IPS-NIHi11 (cell line): ENCODE measurements at regions not wholly inside any gene's neighbourhood (a gene's known extent, or its start where the extent isn't known, plus 50 kb on each side); places are given as distances from the start of the nearest gene placed in this dataset.

Experiments used
- DNase-seq: peaks from one replicate; pipeline ENCODE4 v3.0.0; 2012; ENCODE audit warnings: mixed read lengths, low spot score

GRCh38 chr10:3691482-3691881 is 93.5 kb downstream of the KLF6 start:
- no peak for DNase-seq

- no peak for DNase-seq
These were observed 95.0 kb downstream of the KLF6 start for GRCh38 chr10:3689871-3690510.

- no peak for DNase-seq
These were observed 97.4 kb downstream of the KLF6 start for GRCh38 chr10:3687510-3688081.

- no peak for DNase-seq
These were observed 99.6 kb downstream of the KLF6 start for GRCh38 chr10:3685384-3685783.

- DNase-seq, result no peak
These were observed 100.1 kb downstream of the KLF6 start for GRCh38 chr10:3684891-3685290.

GRCh38 chr10:3683560-3683959 is 101.4 kb downstream of the KLF6 start:
- DNase-seq, result no peak

- no peak for DNase-seq
These were observed 102.3 kb downstream of the KLF6 start for GRCh38 chr10:3682745-3683144.

GRCh38 chr10:3681642-3682554 is 103.1 kb downstream of the KLF6 start:
- no peak for DNase-seq

- no peak for DNase-seq
These were observed 104.9 kb downstream of the KLF6 start for GRCh38 chr10:3679950-3680629.

- no peak for DNase-seq
These were observed 106.3 kb downstream of the KLF6 start for GRCh38 chr10:3678629-3679227.

GRCh38 chr10:3676564-3676963 is 108.4 kb downstream of the KLF6 start:
- no peak for DNase-seq

- no peak for DNase-seq
These were observed 112.8 kb downstream of the KLF6 start for GRCh38 chr10:3672220-3672619.

GRCh38 chr10:3671386-3671955 is 113.5 kb downstream of the KLF6 start:
- peak; percentile 20 for DNase-seq

GRCh38 chr10:3668966-3669330 is 116.1 kb downstream of the KLF6 start:
- no peak for DNase-seq

- peak; percentile 77 for DNase-seq
These were observed 116.6 kb downstream of the KLF6 start for GRCh38 chr10:3668276-3668965.

- no peak for DNase-seq
These were observed 118.3 kb downstream of the KLF6 start for GRCh38 chr10:3666525-3667302.

- no peak for DNase-seq
These were observed 119.6 kb downstream of the KLF6 start for GRCh38 chr10:3665316-3665908.

GRCh38 chr10:3662775-3663174 is 122.2 kb downstream of the KLF6 start:
- no peak for DNase-seq

- DNase-seq, result no peak
These were observed 123.7 kb downstream of the KLF6 start for GRCh38 chr10:3661271-3661670.

- DNase-seq, result no peak
These were observed 124.3 kb downstream of the KLF6 start for GRCh38 chr10:3660753-3661152.
